ENCODE measurements at regions not wholly inside any gene's neighbourhood (a gene's known extent, or its start where the extent isn't known, plus 50 kb on each side); places are given as distances from the start of the nearest gene placed in this dataset.

DNA sequence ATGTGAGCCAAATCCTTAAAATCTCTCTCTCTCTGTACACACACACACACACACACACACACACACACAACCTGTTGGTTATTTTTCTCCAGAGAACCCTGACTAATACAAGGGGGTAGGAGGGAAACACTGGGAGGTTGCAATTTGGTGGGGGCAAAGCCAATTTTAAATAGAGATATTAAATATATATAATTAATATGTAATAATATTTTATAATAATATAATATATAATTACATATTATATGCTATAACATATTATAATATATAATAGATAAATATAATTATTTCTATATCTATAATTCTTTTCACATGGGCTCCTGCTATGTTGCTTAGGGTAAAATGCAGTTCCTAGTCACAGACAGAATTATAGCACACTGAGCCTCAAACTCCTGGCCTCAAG lies 1354.2 kb downstream of the FSTL5 start:
- TF ChIP-seq, protein P1, sequence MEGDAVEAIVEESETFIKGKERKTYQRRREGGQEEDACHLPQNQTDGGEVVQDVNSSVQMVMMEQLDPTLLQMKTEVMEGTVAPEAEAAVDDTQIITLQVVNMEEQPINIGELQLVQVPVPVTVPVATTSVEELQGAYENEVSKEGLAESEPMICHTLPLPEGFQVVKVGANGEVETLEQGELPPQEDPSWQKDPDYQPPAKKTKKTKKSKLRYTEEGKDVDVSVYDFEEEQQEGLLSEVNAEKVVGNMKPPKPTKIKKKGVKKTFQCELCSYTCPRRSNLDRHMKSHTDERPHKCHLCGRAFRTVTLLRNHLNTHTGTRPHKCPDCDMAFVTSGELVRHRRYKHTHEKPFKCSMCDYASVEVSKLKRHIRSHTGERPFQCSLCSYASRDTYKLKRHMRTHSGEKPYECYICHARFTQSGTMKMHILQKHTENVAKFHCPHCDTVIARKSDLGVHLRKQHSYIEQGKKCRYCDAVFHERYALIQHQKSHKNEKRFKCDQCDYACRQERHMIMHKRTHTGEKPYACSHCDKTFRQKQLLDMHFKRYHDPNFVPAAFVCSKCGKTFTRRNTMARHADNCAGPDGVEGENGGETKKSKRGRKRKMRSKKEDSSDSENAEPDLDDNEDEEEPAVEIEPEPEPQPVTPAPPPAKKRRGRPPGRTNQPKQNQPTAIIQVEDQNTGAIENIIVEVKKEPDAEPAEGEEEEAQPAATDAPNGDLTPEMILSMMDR (optimal IDR thresholded peaks at IDR 0.05 in 1 of 3, IDR thresholded peaks at IDR 0.05 in 1 of 3, conservative IDR thresholded peaks at IDR 0.05 in 1 of 3; ENCODE audit: extremely low read depth in 1 of 3, insufficient read depth in 2 of 3, low read length in 3 of 3) = no peak
- TF ChIP-seq EZH2 (IDR thresholded peaks at IDR 0.05; ENCODE audit: low read length) = no peak

Measured in keratinocyte (primary cell).